ENCODE measurements at regions not wholly inside any gene's neighbourhood (a gene's known extent, or its start where the extent isn't known, plus 50 kb on each side); places are given as distances from the start of the nearest gene placed in this dataset.

DNA sequence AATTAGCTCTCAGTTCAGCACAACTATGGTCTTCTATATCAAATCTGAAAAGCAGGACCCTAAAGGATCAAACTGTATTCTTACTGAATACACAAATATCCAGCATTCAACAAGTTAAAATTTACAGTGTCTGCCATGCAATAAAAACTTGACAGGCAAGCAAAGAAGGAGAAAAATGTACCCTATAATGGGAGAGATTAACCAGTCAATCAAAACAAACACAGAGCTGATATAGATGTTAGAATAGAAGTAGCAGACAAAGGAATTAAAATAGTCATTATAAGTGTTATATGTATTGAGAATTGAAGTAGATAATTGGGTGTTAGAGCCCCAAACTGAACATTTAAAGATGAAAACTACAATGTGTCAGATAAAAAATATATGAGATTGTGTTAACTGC is 914.9 kb downstream of the EPHA7 start:
- TF ChIP-seq RAD21 (conservative IDR thresholded peaks at IDR 0.05 in 1 of 2, IDR thresholded peaks at IDR 0.05 in 1 of 2) (no peak), POLR2A (IDR thresholded peaks at IDR 0.05; ENCODE audit: low read length) (no peak), JUNB (IDR thresholded peaks at IDR 0.05) (no peak)
